ENCODE measurements at regions not wholly inside any gene's neighbourhood (a gene's known extent, or its start where the extent isn't known, plus 50 kb on each side); places are given as distances from the start of the nearest gene placed in this dataset.

DNA sequence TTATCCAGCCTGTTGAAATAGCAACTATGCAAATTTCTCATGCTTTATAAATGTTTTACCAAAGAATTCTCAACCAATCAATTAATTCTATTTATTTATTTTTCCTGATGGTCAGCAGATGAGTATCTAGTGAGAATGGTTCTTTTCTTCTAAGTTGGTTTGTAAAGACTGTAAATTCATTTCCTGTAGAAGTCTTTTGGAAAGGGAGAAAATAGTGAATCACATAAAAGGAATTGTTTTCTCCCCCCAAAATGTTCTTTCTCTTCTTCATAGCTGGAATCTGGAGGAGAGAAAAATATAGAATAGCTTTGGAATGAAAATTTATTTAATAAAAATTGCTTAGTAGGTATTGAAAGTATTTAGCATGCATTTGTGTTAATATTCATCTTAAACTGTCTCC lies 836.1 kb upstream of the ZEB2 start:
- no peak overlapping the region for H3K4me3 ChIP-seq (ENCODE audit: insufficient read depth in 1 of 2, low read depth in 1 of 2, low read length in 2 of 2)
- no peaks in the 10 kb centered on the region for H3K27me3 ChIP-seq (ENCODE audit: control insufficient read depth in 1 of 2, insufficient read depth in 1 of 2, low read length in 2 of 2)
- H3K79me1 ChIP-seq (replicated peaks; ENCODE audit: low read length, poor library complexity, severe bottlenecking), result no peaks in the 10 kb centered on the region
- H2BK5ac ChIP-seq (ENCODE audit: low read depth, low read length, poor library complexity, severe bottlenecking), result no peak overlapping the region
- H2AFZ ChIP-seq (ENCODE audit: low read depth, low read length), result no peak overlapping the region
- no peak for DNase-seq
- H3K4me2 ChIP-seq (ENCODE audit: low read length, poor library complexity, severe bottlenecking), result no peak overlapping the region
- H4K91ac ChIP-seq (ENCODE audit: low read length), result no peak overlapping the region
- H2AK5ac ChIP-seq (ENCODE audit: low read length, severe bottlenecking), result no peak overlapping the region
- no peak overlapping the region for H2BK15ac ChIP-seq (ENCODE audit: low read depth, poor library complexity, severe bottlenecking)
- H3K9ac ChIP-seq (ENCODE audit: low read length), result no peak overlapping the region
- H3K4me1 ChIP-seq (ENCODE audit: control insufficient read depth, insufficient read depth, low read depth, low read length), result no peaks in the 10 kb centered on the region
- no peak overlapping the region for H3K18ac ChIP-seq (ENCODE audit: low read depth in 1 of 2, low read length in 2 of 2)
- no peak overlapping the region for H2BK12ac ChIP-seq (ENCODE audit: low read length in 2 of 2)
- H3K14ac ChIP-seq (ENCODE audit: low read length in 2 of 2), result no peak overlapping the region
- H3K27ac ChIP-seq (ENCODE audit: low read length, poor library complexity, severe bottlenecking), result no peak overlapping the region
- H3K23ac ChIP-seq (ENCODE audit: low read length in 2 of 2), result no peak overlapping the region
- H4K8ac ChIP-seq (ENCODE audit: low read length), result no peak overlapping the region
- no peaks in the 10 kb centered on the region for H3K36me3 ChIP-seq (ENCODE audit: control insufficient read depth in 1 of 2, insufficient read depth in 2 of 2, low read depth in 1 of 2, low read length in 2 of 2)
- H3K4ac ChIP-seq (ENCODE audit: low read depth in 1 of 2, low read length in 2 of 2), result no peak overlapping the region
- H3K9me3 ChIP-seq (ENCODE audit: control insufficient read depth, low read length), result no peaks in the 10 kb centered on the region
- no peak overlapping the region for H2BK120ac ChIP-seq (ENCODE audit: low read depth, low read length)

GRCh38 chr2:145352484-145352883 lies 832.6 kb upstream of the ZEB2 start:
- Histone ChIP-seq H2BK5ac (ENCODE audit: low read depth, low read length, poor library complexity, severe bottlenecking) (no peak overlapping the region), H4K91ac (ENCODE audit: low read length) (no peak overlapping the region), H3K36me3 (ENCODE audit: control insufficient read depth in 1 of 2, insufficient read depth in 2 of 2, low read depth in 1 of 2, low read length in 2 of 2) (no peaks in the 10 kb centered on the region), H2BK12ac (ENCODE audit: low read length in 2 of 2) (no peak overlapping the region), H2AK5ac (ENCODE audit: low read length, severe bottlenecking) (no peak overlapping the region), H3K27ac (ENCODE audit: low read length, poor library complexity, severe bottlenecking) (no peak overlapping the region), H3K27me3 (ENCODE audit: control insufficient read depth in 1 of 2, insufficient read depth in 1 of 2, low read length in 2 of 2) (no peaks in the 10 kb centered on the region), H3K9me3 (ENCODE audit: control insufficient read depth, low read length) (no peaks in the 10 kb centered on the region), H3K18ac (ENCODE audit: low read depth in 1 of 2, low read length in 2 of 2) (no peak overlapping the region), H3K23ac (ENCODE audit: low read length in 2 of 2) (no peak overlapping the region), H2BK120ac (ENCODE audit: low read depth, low read length) (no peak overlapping the region), H3K4me1 (ENCODE audit: control insufficient read depth, insufficient read depth, low read depth, low read length) (no peaks in the 10 kb centered on the region), H3K79me1 (replicated peaks; ENCODE audit: low read length, poor library complexity, severe bottlenecking) (no peaks in the 10 kb centered on the region), H2AFZ (ENCODE audit: low read depth, low read length) (no peak overlapping the region), H3K4me3 (ENCODE audit: insufficient read depth in 1 of 2, low read depth in 1 of 2, low read length in 2 of 2) (no peak overlapping the region), H2BK15ac (ENCODE audit: low read depth, poor library complexity, severe bottlenecking) (no peak overlapping the region), H3K4ac (ENCODE audit: low read depth in 1 of 2, low read length in 2 of 2) (no peak overlapping the region), H3K9ac (ENCODE audit: low read length) (no peak overlapping the region), H4K8ac (ENCODE audit: low read length) (no peak overlapping the region), H3K14ac (ENCODE audit: low read length in 2 of 2) (no peak overlapping the region), H3K4me2 (ENCODE audit: low read length, poor library complexity, severe bottlenecking) (no peak overlapping the region)
- DNase-seq, result no peak
- 99% methylated on average over 5 of the region's 5 CpGs for WGBS

- Histone ChIP-seq H4K8ac (ENCODE audit: low read length) (no peak overlapping the region), H3K14ac (ENCODE audit: low read length in 2 of 2) (no peak overlapping the region), H3K23ac (ENCODE audit: low read length in 2 of 2) (no peak overlapping the region), H3K9me3 (ENCODE audit: control insufficient read depth, low read length) (no peaks in the 10 kb centered on the region), H2BK120ac (ENCODE audit: low read depth, low read length) (no peak overlapping the region), H3K4me3 (ENCODE audit: insufficient read depth in 1 of 2, low read depth in 1 of 2, low read length in 2 of 2) (no peak overlapping the region), H3K36me3 (ENCODE audit: control insufficient read depth in 1 of 2, insufficient read depth in 2 of 2, low read depth in 1 of 2, low read length in 2 of 2) (no peaks in the 10 kb centered on the region), H3K4ac (ENCODE audit: low read depth in 1 of 2, low read length in 2 of 2) (no peak overlapping the region), H2AK5ac (ENCODE audit: low read length, severe bottlenecking) (no peak overlapping the region), H3K9ac (ENCODE audit: low read length) (no peak overlapping the region), H4K91ac (ENCODE audit: low read length) (no peak overlapping the region), H2AFZ (ENCODE audit: low read depth, low read length) (no peak overlapping the region), H3K27me3 (ENCODE audit: control insufficient read depth in 1 of 2, insufficient read depth in 1 of 2, low read length in 2 of 2) (no peaks in the 10 kb centered on the region), H3K27ac (ENCODE audit: low read length, poor library complexity, severe bottlenecking) (no peak overlapping the region), H3K18ac (ENCODE audit: low read depth in 1 of 2, low read length in 2 of 2) (no peak overlapping the region), H2BK12ac (ENCODE audit: low read length in 2 of 2) (no peak overlapping the region), H2BK15ac (ENCODE audit: low read depth, poor library complexity, severe bottlenecking) (no peak overlapping the region), H2BK5ac (ENCODE audit: low read depth, low read length, poor library complexity, severe bottlenecking) (no peak overlapping the region), H3K4me2 (ENCODE audit: low read length, poor library complexity, severe bottlenecking) (no peak overlapping the region), H3K79me1 (replicated peaks; ENCODE audit: low read length, poor library complexity, severe bottlenecking) (no peaks in the 10 kb centered on the region), H3K4me1 (ENCODE audit: control insufficient read depth, insufficient read depth, low read depth, low read length) (no peaks in the 10 kb centered on the region)
- WGBS, result no CpG with 5 or more reads among the region's 2 CpGs
- DNase-seq, result no peak
Observed at GRCh38 chr2:145351864-145352425, 832.0 kb upstream of the ZEB2 start.

DNA sequence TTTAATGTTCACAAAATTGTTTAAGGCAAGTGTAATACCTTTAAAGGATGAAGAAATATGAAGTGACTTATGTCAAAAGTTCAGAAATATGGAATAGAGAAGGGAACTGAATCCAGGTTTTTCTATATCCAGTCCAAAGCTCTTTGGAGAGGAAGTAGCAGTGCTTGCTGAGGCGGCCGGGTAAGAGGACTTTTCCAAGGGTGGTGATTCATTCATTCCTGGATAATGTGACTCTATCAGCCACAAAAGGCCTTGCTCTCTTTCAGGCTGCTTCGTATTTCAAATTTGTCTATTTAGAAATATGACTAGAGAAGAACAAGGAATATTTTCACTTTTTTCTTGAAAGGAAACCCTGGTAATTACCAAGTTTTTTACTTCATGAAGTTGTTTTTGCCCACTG lies 830.1 kb upstream of the ZEB2 start:
- Histone ChIP-seq H3K14ac (ENCODE audit: low read length in 2 of 2) (no peak overlapping the region), H3K79me1 (replicated peaks; ENCODE audit: low read length, poor library complexity, severe bottlenecking) (no peaks in the 10 kb centered on the region), H3K27ac (ENCODE audit: low read length, poor library complexity, severe bottlenecking) (no peak overlapping the region), H3K9me3 (ENCODE audit: control insufficient read depth, low read length) (no peaks in the 10 kb centered on the region), H3K23ac (ENCODE audit: low read length in 2 of 2) (no peak overlapping the region), H3K18ac (ENCODE audit: low read depth in 1 of 2, low read length in 2 of 2) (no peak overlapping the region), H4K91ac (ENCODE audit: low read length) (no peak overlapping the region), H3K27me3 (ENCODE audit: control insufficient read depth in 1 of 2, insufficient read depth in 1 of 2, low read length in 2 of 2) (no peaks in the 10 kb centered on the region), H4K8ac (ENCODE audit: low read length) (no peak overlapping the region), H2AFZ (ENCODE audit: low read depth, low read length) (no peak overlapping the region), H3K9ac (ENCODE audit: low read length) (peak overlapping the region; percentile 55), H3K4me2 (ENCODE audit: low read length, poor library complexity, severe bottlenecking) (no peak overlapping the region), H2BK15ac (ENCODE audit: low read depth, poor library complexity, severe bottlenecking) (no peak overlapping the region), H2BK120ac (ENCODE audit: low read depth, low read length) (no peak overlapping the region), H2BK5ac (ENCODE audit: low read depth, low read length, poor library complexity, severe bottlenecking) (no peak overlapping the region), H3K36me3 (ENCODE audit: control insufficient read depth in 1 of 2, insufficient read depth in 2 of 2, low read depth in 1 of 2, low read length in 2 of 2) (no peaks in the 10 kb centered on the region), H2AK5ac (ENCODE audit: low read length, severe bottlenecking) (no peak overlapping the region), H3K4me1 (ENCODE audit: control insufficient read depth, insufficient read depth, low read depth, low read length) (no peaks in the 10 kb centered on the region), H3K4me3 (ENCODE audit: insufficient read depth in 1 of 2, low read depth in 1 of 2, low read length in 2 of 2) (no peak overlapping the region), H2BK12ac (ENCODE audit: low read length in 2 of 2) (no peak overlapping the region), H3K4ac (ENCODE audit: low read depth in 1 of 2, low read length in 2 of 2) (no peak overlapping the region)
- WGBS, result 0% methylated on average over 2 of the region's 3 CpGs
- DNase-seq, result peak; percentile 47
